ENCODE measurements at regions not wholly inside any gene's neighbourhood (a gene's known extent, or its start where the extent isn't known, plus 50 kb on each side); places are given as distances from the start of the nearest gene placed in this dataset.

- H3K27ac ChIP-seq: no peak overlapping the region
These were observed 186.7 kb upstream of the CDIN1 start for GRCh38 chr15:36392676-36393266.

GRCh38 chr15:36398212-36398611, 181.2 kb upstream of the CDIN1 start:
- no peak overlapping the region for H3K4me3 ChIP-seq
- no peaks in the 10 kb centered on the region for H3K27me3 ChIP-seq
- no peak overlapping the region for H3K27ac ChIP-seq
- no peaks in the 10 kb centered on the region for H3K36me3 ChIP-seq
- WGBS, 2 donors: 75 to 90% methylated on average over 3 of the region's 3 CpGs
- no peak for DNase-seq
- no peaks in the 10 kb centered on the region for H3K9me3 ChIP-seq
- no peak for TF ChIP-seq POLR2A (IDR thresholded peaks at IDR 0.05)
- TF ChIP-seq CTCF (IDR thresholded peaks at IDR 0.05): no peak
- intact Hi-C loops (cut with DNase I): no loop called here
- H3K4me1 ChIP-seq: no peaks in the 10 kb centered on the region

More at GRCh38 chr15:36392676-36393266, 186.7 kb upstream of the CDIN1 start:
- WGBS, 2 donors: 44 to 48% methylated on average over 4 of the region's 4 CpGs
- TF ChIP-seq POLR2A (IDR thresholded peaks at IDR 0.05): no peak
- no peaks in the 10 kb centered on the region for H3K9me3 ChIP-seq
- H3K36me3 ChIP-seq: no peaks in the 10 kb centered on the region
- no peak for DNase-seq
- H3K4me1 ChIP-seq: no peaks in the 10 kb centered on the region
- no peak overlapping the region for H3K4me3 ChIP-seq
- intact Hi-C loops (cut with DNase I): no loop called here
- no peaks in the 10 kb centered on the region for H3K27me3 ChIP-seq

GRCh38 chr15:36399276-36399675, 180.2 kb upstream of the CDIN1 start:
- TF ChIP-seq CTCF (IDR thresholded peaks at IDR 0.05): no peak
- TF ChIP-seq POLR2A (IDR thresholded peaks at IDR 0.05): no peak
- 89 to 91% methylated on average over 9 of the region's 9 CpGs for WGBS, 2 donors
- H3K9me3 ChIP-seq: no peaks in the 10 kb centered on the region
- H3K27me3 ChIP-seq: no peaks in the 10 kb centered on the region
- no peak overlapping the region for H3K27ac ChIP-seq
- H3K36me3 ChIP-seq: no peaks in the 10 kb centered on the region
- H3K4me1 ChIP-seq: no peaks in the 10 kb centered on the region
- intact Hi-C loops (cut with DNase I): no loop called here
- H3K4me3 ChIP-seq: no peak overlapping the region
- DNase-seq: no peak

GRCh38 chr15:36400936-36401585, 178.4 kb upstream of the CDIN1 start:
- no peaks in the 10 kb centered on the region for H3K27me3 ChIP-seq
- H3K4me3 ChIP-seq: no peak overlapping the region
- no peaks in the 10 kb centered on the region for H3K36me3 ChIP-seq
- TF ChIP-seq POLR2A (IDR thresholded peaks at IDR 0.05) (no peak), CTCF (IDR thresholded peaks at IDR 0.05) (no peak)
- 89 to 92% methylated on average over 3 of the region's 3 CpGs for WGBS, 2 donors
- H3K4me1 ChIP-seq: no peaks in the 10 kb centered on the region
- intact Hi-C loops (cut with DNase I): no loop called here
- DNase-seq: no peak
- H3K27ac ChIP-seq: no peak overlapping the region
- H3K9me3 ChIP-seq: no peaks in the 10 kb centered on the region

GRCh38 chr15:36401586-36401966, 177.8 kb upstream of the CDIN1 start:
- no peak for DNase-seq
- no peak for TF ChIP-seq CTCF (IDR thresholded peaks at IDR 0.05)
- no peak for TF ChIP-seq POLR2A (IDR thresholded peaks at IDR 0.05)
- 61 to 64% methylated on average over 3 of the region's 3 CpGs for WGBS, 2 donors
- intact Hi-C loops (cut with DNase I): no loop called here
- Histone ChIP-seq H3K27me3 (no peaks in the 10 kb centered on the region), H3K36me3 (no peaks in the 10 kb centered on the region), H3K27ac (no peak overlapping the region), H3K9me3 (no peaks in the 10 kb centered on the region), H3K4me3 (no peak overlapping the region), H3K4me1 (no peaks in the 10 kb centered on the region)

Data from esophagus squamous epithelium (tissue), 5 donors.